ENCODE measurements at regions not wholly inside any gene's neighbourhood (a gene's known extent, or its start where the extent isn't known, plus 50 kb on each side); places are given as distances from the start of the nearest gene placed in this dataset.
A peak's percentile ranks its signal among the peaks of the same experiment; 100 is the strongest.

- Histone ChIP-seq H3K4me3 (ENCODE audit: low read depth in 1 of 2, low read length in 1 of 2) (no peak overlapping the region), H3K9me3 (no peaks in the 10 kb centered on the region), H3K27ac (no peak overlapping the region), H3K4me1 (ENCODE audit: control insufficient read depth in 1 of 2, insufficient read depth in 1 of 2, low read depth in 1 of 2, low read length in 1 of 2) (peaks cover 8 to 14% of the 10 kb centered on the region in 2 experiments), H3K27me3 (peaks cover 28% of the 10 kb centered on the region), H3K36me3 (no peaks in the 10 kb centered on the region)
- no peak for TF ChIP-seq CTCF (IDR thresholded peaks at IDR 0.05)
These were observed 66.9 kb upstream of the CDH4 start for GRCh38 chr20:61185181-61185580.

DNA sequence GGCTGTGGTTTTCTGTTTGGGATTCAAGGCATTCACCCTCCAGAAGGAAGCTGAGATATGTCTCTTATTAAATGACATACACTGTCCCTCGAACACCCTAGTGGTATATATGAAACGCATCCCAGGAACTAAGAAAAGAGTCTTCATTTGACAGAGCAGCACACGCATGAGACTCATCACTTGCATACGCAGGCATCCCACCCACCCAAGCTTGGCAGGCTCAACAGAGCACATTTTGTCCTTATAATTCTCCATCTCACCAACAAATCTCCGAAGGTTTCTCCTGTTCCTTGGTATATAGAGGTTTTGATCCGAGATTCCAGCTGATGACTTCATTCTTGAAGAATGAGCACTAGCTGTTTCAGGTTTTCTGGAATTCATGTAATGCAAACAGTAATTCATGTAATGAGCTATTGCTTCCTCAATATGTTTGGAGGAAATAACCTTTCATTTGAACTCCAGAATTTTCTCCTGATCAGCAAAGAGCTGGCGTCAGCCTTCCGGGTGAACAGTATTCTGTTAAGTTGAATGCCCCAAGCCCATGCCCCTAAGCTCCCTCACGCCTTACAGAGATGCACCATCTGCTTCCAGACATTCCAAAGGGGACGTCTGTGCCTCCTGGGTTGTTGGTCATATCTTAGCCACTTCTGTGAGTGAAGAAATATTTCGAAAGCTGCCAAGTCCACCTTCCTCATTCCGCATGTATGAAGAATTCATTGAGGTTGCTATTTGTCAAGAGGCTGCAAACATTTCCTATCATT is 66.0 kb upstream of the CDH4 start:
- TF ChIP-seq CTCF (IDR thresholded peaks at IDR 0.05), result no peak
- Histone ChIP-seq H3K4me1 (ENCODE audit: control insufficient read depth in 1 of 2, insufficient read depth in 1 of 2, low read depth in 1 of 2, low read length in 1 of 2) (peaks cover 8 to 14% of the 10 kb centered on the region in 2 experiments), H3K27ac (peak overlapping the region; percentile 14), H3K27me3 (peaks cover 30% of the 10 kb centered on the region), H3K36me3 (no peaks in the 10 kb centered on the region), H3K9me3 (no peaks in the 10 kb centered on the region), H3K4me3 (ENCODE audit: low read depth in 1 of 2, low read length in 1 of 2) (no peak overlapping the region)

DNA sequence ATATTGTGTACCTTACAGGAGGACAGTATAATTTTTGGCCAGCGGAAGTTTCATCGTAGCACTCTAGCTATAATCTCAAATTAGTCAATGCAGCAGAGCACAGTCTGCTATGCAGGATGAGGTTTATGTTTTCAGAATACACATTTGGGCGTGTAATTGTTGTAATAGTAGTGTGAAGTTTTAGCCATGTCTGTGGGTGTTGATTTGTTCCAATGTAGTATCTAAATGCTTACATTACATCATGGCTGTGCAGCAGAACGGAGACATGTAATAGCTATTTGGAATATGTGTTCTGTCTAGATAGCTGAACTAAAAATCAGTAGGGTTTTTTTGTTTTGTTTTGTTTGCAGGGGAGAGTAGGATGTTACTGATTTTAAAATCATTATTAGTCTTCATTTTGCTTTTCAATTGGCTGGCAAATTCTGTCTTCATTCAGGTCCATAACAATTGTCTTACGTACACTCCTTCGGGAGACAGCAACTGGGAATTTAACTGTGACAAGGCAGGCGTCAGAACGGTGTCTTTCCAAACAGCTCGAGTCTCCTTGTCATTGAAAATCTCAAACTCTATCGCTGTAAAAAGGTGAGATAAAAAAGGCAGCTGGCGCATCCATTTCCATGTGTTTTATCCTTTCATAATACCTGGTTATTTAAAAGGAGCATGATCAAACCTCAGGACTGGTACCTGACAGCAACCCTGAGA is 65.1 kb upstream of the CDH4 start:
- Histone ChIP-seq H3K4me1 (ENCODE audit: control insufficient read depth in 1 of 2, insufficient read depth in 1 of 2, low read depth in 1 of 2, low read length in 1 of 2) (peaks cover 8 to 14% of the 10 kb centered on the region in 2 experiments), H3K9me3 (no peaks in the 10 kb centered on the region), H3K27me3 (peaks cover 28% of the 10 kb centered on the region), H3K36me3 (no peaks in the 10 kb centered on the region), H3K4me3 (ENCODE audit: low read depth in 1 of 2, low read length in 1 of 2) (no peak overlapping the region), H3K27ac (no peak overlapping the region)
- TF ChIP-seq CTCF (IDR thresholded peaks at IDR 0.05), result no peak

DNA sequence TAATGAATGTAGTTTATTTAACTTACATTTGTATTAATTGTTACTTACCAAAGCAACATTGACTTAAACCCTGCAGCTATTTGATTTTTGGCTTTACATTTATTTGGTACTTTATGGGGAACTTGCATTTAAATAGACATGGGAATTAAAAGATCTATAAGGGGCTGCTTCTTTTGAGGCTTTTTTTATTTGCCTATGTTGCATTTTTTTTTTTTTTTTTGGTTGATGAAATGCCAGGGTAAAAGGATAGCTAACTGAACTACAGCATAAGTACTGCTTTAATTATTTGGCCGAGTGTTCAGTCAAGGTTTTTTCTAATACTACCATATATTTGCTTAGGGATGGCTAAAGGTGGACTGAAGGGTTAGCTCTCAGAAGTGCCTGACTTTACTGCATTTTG is 62.5 kb upstream of the CDH4 start:
- TF ChIP-seq CTCF (IDR thresholded peaks at IDR 0.05), result no peak

GRCh38 chr20:61191096-61191495 is 61.0 kb upstream of the CDH4 start:
- no peak overlapping the region for H3K27ac ChIP-seq
- peaks cover 8% of the 10 kb centered on the region in 2 experiments for H3K4me1 ChIP-seq (ENCODE audit: control insufficient read depth in 1 of 2, insufficient read depth in 1 of 2, low read depth in 1 of 2, low read length in 1 of 2)
- no peaks in the 10 kb centered on the region for H3K36me3 ChIP-seq
- H3K27me3 ChIP-seq, result peaks cover 10% of the 10 kb centered on the region
- H3K9me3 ChIP-seq, result no peaks in the 10 kb centered on the region
- TF ChIP-seq CTCF (IDR thresholded peaks at IDR 0.05), result no peak
- no peak overlapping the region for H3K4me3 ChIP-seq (ENCODE audit: low read depth in 1 of 2, low read length in 1 of 2)

More for the DNA sequence above, 62.5 kb upstream of the CDH4 start:
- H3K4me3 ChIP-seq (ENCODE audit: low read depth in 1 of 2, low read length in 1 of 2), result no peak overlapping the region
- H3K9me3 ChIP-seq, result no peaks in the 10 kb centered on the region
- no peaks in the 10 kb centered on the region for H3K36me3 ChIP-seq
- no peak overlapping the region for H3K27ac ChIP-seq
- H3K4me1 ChIP-seq (ENCODE audit: control insufficient read depth in 1 of 2, insufficient read depth in 1 of 2, low read depth in 1 of 2, low read length in 1 of 2), result peaks cover 8 to 14% of the 10 kb centered on the region in 2 experiments
- H3K27me3 ChIP-seq, result peaks cover 10% of the 10 kb centered on the region
